Hepatic stellate cell (primary cell): ENCODE measurements at regions not wholly inside any gene's neighbourhood (a gene's known extent, or its start where the extent isn't known, plus 50 kb on each side); places are given as distances from the start of the nearest gene placed in this dataset.

ENCODE experiments used
- DNase-seq: peaks from one replicate; pipeline ENCODE4 v3.0.0; 2011; ENCODE audit warnings: low spot score

GRCh38 chr2:33877348-33878016, 278.4 kb upstream of the FAM98A start:
- DNase-seq, result no peak

- no peak for DNase-seq
Observed at GRCh38 chr2:33873076-33873605, 274.0 kb upstream of the FAM98A start.

- DNase-seq, result no peak
Observed at GRCh38 chr2:33859811-33860461, 260.8 kb upstream of the FAM98A start.

DNA sequence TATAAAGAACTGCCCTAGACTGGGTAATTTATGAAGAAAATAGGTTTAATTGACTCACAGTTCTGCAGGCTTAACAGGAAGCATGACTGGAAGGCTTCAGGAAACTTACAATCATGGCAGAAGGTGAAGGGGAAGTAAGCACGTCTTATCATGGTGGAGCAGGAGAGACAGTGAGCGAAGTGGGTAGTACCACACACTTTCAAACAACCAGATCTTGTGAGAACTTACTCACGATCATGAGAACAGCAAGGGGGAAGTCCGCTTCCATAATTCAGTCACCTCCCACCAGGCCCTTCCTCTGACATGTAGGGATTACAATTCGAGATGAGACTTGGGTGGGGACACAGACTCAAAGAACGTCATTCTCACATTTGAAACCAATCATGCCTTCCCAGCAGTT, 260.1 kb upstream of the FAM98A start:
- no peak for DNase-seq

DNA sequence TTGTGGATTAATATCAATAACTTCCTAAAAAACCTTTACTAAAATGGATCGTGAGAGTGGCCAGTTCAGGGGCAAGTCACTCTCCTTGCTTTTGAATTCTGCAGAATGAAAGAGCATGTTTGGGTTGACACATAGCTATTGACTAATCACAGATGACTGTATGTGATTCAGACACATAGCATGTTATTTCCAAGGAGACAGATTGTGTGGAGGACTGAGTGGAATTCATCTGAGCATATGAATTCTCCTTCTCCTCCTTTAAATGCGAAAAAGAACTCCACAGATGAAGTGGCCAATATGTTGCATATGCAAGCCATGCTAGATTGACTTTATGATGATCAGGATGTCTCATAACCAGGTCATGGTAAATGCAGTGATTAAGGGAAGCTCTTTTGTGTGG, 249.4 kb upstream of the FAM98A start:
- no peak for DNase-seq

GRCh38 chr2:33839791-33840190, 240.7 kb upstream of the FAM98A start:
- no peak for DNase-seq

GRCh38 chr2:33836628-33837027, 237.5 kb upstream of the FAM98A start:
- no peak for DNase-seq

DNA sequence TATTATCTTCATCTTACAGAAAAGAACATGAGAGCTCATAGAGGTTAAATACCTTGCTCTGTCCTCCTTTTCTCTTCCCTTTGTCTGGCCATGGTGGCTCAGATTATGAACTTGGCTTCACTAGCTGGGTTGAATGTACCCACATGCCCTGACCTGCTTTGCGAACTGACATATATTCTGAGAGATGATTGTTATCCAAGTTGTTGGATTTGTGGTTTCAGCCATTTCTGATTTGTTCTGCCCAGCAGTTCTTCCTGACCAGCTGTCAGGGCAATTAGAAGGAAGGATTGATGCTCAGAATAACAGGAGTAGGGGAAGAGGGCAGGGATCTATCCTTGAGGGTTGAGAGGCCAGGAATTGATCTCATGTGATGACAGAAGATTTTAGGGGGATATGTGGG, 236.8 kb upstream of the FAM98A start:
- DNase-seq, result no peak

DNA sequence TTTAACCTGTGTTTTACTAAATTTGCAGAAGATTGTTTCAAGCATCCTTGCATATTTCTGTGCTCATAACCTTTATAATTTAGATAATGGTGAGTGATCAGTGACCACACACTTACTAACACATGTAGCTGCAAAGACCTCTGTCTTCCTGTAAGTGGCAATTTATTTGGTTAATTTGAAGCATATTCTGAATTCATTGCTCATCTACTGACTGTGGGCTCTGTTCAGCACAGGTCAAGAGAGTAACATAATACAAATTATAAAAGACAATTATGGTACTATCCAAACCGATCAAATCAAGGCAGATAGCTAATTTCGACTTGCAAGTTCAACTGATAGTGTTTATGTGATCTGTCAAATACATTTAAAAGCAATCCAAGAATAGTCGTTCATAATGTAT, 223.9 kb upstream of the FAM98A start:
- DNase-seq, result no peak

DNA sequence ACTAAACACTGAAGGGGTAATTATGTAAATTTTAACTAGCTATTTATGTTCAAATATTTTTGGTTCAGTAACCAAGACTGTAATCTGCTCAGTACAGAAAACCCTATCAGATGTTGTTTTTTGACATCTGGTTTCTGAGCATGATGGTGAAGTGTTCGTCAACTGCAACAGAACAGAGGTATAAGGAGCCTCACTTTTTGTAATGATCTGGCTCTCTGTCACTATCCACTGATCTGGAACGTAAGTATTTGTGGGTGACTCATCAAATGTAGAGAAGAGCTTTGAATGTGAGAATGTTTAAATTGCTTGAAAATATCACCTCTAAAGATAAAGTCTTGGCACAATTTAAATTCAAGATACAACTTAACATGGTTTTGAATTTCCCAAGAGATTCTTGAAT, 213.6 kb upstream of the FAM98A start:
- no peak for DNase-seq

DNA sequence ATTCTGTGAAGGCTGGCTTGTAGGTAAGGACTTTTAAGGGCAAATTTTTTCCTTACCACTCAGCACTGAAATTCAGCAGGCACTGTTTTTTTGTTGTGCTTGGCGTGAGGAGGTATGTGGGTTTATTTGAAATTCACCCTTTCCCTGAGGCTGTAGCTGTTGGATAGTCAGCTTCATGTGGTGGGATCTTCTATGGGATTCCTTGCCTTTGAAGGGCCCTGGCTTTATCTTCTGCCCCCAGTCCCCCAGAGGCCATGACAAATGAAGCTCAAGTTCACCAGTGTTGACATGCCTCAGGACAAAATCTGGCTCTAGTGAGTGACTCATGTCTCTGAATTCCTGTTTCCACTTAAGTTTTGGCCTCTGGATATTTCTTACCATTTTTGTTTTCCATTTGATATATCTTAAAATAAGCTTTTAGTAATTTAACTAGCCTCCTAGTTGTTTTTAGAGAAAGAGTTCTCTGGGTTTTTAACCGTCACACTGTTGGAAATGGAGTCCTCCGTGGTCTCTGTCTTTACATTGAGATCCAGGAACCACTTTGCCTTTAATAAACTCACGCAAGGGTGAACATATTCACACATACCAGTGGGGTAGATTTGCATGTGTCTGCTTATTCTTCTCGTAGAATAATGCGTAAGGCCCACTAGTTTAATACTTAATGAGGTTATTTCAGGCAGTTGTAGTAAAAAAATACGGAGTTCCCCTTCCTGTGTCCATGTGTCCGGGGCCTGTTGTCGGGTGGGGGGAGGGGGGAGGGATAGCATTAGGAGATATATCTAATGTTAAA, 211.1 kb upstream of the FAM98A start:
- no peak for DNase-seq

DNA sequence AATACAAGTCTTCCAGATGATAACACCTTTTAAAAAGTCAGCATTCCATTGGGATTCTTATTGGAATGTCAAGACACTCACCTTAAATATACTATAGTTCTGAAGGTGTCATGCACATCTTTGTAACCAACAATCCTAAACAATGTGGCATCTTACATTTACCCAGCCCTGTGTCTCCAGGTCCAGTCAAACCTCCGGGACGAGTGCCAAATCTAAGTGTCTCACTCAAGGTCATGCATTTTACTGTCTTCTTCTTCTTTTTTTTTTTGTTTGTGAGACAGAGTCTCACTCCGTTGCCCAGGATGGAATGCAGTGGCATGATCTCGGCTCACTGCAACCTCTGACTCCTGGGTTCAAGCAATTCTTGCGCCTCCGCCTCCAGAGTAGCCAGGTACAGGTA, 206.9 kb upstream of the FAM98A start:
- no peak for DNase-seq

DNA sequence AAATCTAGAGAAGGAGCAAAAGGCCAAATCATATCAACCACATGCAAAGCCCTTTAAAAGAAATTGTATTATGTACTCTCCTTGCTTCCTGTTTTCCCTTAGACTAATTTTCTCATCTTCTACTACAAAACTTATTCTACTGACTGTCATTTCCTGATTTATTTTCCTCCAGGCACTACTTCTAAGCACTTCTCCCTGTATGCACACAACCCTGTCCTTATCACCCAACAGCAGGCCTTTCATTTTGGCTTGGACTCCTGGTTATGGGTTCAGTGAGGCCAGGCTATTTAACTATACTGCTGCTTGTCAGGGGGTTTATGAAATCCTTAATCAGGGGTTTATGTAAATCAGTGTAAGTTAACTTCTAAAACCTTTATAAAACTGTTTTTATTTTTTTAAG, 205.1 kb upstream of the FAM98A start:
- no peak for DNase-seq

DNA sequence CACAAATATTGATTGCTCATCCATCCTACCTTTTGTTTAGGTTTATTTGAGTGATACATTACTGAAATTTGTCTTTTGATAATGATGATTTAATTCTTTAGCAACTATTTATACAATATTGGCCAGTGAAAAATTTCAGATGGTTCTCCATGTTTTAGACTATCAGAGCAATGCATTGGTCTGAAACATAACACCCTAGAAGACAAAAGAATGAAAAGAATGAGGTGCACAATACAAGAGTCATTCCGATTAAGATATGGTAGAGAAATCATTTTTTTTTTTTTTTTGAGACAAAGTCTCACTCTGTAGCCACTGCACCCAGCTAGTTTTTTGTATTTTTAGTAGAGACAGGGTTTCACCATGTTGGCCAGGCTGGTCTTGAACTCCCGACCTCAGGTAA, 197.4 kb upstream of the FAM98A start:
- DNase-seq, result no peak

DNA sequence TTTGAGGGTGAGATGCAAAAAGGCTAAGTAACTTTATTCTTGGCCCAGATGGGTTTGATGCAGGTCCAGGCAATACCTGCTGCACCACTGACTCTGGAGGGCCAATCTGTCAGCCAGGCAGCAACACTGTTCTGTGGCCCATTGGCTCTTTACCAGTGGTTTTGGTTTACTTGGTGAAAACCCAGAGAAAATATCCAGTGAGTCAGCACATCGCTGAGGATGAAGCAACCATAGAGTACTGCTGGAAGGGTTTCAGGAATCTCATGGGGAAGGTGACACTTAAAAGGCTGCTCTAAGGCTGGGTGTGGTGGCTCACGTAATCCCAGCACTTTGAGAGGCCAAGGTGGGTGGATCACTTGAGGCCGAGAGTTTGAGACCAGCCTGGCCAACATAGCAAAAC, 192.5 kb upstream of the FAM98A start:
- no peak for DNase-seq

DNA sequence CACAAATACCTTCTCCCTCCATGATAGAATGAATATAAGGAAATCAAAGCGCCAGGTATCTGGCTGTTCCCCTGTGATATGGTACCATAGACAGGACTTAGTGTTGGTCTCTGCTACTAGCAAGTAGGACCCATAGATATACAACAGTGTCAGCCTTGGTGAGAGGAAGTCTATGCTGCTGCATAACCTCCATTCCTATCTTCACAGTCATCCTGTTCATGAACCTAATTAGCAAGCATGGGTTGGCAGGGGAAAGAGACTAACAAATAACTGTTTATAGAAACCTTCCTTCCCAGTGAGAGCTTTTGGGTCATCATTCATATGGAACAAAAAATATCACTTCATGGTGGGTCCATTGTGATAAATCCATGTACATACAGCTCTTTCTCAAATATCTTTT, 188.9 kb upstream of the FAM98A start:
- DNase-seq, result no peak

GRCh38 chr2:33786881-33787280, 187.8 kb upstream of the FAM98A start:
- DNase-seq, result no peak

DNA sequence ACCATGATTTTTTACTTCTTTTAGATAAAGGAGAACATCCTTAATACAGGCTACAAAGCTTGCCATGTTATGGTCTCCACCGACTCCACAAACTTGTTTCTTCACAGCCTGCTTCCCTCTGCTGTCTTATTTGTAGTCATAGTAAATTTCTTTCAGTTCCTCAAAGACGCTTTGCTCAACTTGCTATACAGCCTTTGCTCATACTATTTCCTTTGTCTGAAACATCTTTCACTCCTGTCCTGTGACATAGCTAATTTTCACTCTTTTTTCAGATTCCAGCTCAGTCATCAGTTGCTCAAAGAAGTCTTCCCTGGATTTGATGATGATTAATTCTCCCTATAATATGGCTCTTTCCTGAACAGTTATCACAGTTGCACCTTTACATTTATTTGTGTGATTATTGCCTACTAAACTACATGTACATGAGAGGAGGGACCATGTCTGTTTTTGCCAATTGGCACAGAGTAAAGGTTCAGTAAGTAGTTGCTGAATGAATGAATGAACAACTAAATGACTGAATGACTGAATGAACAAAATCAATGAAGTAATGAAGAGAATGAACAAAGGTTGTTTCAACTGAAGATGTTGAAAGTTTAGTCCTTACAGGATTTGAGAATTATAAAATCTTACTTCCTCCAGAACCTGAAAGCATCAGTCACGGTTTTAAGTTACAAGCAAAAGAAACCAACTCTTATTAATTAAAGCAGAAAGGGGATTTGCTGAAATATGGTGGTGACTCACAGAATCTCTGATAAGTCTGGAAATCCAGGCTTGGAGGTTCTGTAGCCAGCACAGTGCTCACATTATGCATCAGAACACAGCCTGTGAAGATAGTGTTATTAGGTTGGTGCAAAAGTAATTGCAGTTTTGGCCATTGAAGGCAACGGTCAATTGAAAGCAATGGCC, 186.4 kb upstream of the FAM98A start:
- no peak for DNase-seq

- DNase-seq, result no peak
Observed at GRCh38 chr2:33784488-33784887, 185.4 kb upstream of the FAM98A start.

DNA sequence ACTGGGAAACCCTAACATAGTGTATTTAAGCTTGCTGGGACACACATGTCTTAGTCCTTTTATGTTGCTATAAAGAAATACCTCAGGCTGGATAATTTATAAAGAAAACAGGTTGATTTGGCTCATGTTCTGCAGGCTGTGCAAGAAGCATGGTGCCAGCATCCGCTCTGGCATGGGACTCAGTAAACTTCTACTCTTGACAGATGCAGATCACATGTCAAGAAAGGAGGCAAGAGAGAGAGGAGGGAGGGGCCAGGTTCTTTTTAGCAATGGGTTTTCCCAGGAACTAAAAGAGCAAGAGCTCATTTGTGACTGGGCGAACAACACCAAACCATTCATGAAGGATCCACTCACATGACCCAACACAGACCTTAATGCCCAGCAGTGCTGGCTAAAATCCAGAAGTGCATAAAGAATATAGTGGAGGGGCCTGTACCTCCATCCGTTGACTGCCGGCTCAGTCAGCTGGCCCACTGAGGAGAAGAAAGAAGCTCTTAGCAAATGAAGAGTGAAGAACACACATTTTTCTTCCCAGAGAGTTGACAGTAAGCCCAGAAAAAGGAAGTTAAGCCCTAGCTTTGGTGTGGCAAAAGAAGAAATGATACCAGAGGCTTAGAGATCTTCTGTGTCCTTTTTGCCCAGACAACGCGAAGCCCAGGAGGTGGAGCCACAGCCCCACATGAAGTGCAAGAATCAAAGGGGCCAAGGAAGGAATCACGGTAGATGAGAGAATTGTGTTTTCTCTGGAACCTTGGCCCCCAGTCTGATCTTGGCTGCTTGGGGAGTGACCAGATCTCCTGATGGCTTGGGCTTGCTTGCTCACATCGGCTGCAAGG, 183.5 kb upstream of the FAM98A start:
- DNase-seq, result no peak

- DNase-seq, result no peak
Observed at GRCh38 chr2:33777786-33778185, 178.7 kb upstream of the FAM98A start.
